Activated CD4-positive, alpha-beta T cell treated with anti-CD3 and anti-CD28 coated beads, Interleukin-2, amount 50 U/mL, for 16 hours (primary cell): ENCODE measurements at regions not wholly inside any gene's neighbourhood (a gene's known extent, or its start where the extent isn't known, plus 50 kb on each side); places are given as distances from the start of the nearest gene placed in this dataset.

ENCODE experiments used
- DNase-seq: peaks from one replicate; pipeline ENCODE4 v3.0.0-alpha.2; 2020

DNA sequence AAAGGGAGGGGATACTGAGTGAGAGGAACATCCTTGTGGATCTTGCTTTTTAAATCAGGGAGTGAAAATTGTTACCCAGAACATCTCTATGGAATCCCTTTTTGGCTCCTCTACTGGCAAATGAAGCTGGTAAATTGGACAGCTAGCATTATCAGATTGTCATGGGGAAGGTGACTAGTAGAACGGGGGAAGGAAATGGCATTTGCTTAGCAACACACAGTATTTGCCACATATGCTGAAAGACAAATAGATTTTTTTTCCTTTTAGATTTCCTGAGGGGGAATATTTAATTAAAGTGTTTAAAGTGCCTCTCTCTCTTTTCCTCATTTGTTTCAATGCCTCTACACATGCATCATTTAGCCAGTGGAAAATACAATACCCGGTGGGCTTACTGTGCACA lies 573.5 kb downstream of the BCKDHB start:
- no peak for DNase-seq

DNA sequence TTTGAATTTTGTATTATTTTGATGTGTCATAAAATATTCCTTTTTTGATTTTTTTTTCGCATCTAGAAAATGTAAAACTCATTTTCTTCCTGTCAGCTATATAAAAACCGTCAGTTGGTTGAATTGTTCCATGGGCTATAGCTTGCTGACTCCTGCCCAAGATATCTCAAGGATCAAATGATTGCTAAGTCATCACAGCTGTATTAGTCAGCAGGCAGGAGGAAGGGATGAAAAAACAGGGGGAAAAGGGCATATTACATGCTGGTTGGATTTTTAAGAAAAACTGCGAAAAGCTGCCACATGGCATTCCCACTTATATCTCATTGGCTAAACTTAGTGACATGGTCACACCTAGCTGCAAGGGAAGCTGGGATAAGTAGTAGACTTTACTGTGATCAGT lies 569.9 kb downstream of the BCKDHB start:
- no peak for DNase-seq

DNA sequence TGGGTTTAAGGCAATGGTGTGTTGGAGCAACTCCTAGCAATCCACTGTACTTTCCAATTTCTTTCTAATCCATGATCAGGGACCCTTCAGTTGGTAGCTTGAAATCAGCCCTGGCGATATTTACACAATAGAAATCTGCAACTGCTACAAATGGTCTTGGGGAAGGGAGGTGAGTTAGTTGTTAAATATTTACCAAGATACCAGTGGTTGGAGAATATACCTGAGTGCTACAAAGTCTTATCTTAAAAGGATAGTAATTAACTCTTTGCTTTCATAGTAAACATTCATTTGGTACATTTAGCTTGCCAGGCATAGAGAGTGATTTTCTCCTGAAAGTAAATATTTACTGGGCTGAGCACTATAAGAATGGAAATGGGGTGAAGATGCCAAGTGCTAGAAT lies 568.2 kb downstream of the BCKDHB start:
- no peak for DNase-seq

DNA sequence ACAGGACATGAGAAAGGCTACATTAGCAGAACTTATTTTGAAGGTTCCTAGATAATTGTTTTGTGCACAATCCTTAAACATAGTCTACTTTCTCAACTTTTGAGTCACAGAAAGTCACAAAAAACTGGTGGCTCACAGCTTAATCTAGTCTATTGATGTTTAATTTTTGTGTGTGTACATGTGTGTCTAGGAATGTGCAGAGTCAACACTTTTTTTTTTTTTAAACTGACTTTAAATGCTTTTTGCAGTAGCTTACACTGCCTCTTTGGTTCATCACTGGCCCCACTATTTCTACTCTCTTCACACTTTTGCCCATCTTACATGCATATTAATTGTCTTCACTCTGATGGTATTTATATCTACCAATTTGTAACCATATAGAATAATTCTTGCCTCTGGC lies 566.9 kb downstream of the BCKDHB start:
- DNase-seq = no peak

DNA sequence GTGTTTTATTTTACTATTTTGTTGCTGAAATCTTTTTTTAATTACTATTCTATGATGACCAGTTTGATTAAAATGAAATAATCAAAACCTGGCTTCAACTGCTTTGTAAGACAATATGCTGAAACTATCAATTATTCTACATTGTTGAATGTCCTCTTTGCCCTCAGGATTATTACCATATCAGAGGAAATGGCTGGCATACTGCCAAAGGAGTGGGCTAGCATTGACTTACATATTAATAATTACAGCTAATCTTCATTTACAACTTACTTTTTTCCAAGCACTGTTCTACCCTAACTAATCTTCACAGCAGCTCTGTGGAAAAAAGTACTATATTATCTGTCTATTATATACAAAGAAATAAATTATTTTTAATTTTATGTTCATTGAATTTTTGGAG lies 560.5 kb downstream of the BCKDHB start:
- DNase-seq = no peak

DNA sequence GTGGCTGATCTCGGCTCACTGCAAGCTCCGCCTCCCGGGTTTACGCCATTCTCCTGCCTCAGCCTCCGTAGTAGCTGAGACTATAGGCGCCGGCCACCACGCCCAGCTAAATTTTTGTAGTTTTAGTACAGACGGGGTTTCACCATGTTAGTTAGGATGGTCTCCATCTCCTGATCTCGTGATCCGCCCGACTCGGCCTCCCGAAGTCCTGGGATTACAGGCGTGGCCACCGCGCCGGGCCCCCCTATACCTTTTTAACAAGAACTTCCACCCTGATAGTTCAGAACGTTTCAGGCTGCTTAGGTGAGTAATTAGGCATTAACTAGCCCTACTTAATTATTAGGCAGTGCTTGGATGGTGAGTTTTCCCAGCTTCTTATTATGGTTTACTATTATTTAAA lies 552.5 kb downstream of the BCKDHB start:
- DNase-seq = no peak

DNA sequence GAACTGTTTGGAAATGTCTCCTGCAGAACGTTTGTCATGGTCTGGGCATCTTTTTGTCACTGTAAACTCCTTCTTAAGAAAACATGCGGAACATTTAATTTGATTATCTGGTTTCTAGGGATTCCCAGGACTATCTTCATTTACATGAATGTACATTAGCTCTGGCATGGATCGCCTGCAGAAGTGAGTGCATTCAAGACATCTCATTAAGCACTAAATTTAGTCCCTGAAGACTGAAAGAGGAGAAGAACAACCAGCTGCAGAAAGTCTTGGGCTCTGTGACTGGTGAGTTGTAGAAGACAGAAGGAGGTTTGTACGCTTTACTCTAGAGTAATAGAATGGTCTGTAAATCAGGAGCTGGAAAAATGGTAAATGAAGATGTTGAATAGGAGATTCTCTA lies 540.7 kb downstream of the BCKDHB start:
- no peak for DNase-seq

DNA sequence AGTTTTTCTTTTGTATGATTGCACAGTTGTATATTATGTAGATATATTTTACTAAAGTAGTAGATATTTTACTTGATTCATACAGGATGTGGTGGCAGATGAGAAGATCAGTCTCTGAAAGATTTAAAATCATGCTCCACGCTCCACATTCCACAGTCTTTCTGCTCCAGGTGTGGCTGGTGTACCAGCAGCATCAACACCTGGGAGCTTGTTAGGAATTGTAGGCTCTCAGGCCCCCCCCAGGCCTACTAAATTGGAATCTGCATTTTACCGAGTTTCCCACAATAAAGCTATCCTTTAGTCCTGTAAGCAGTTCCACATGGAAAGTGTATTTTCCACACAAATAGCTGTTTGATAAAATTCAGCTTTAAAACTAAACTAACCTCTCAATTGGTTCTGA lies 537.4 kb downstream of the BCKDHB start:
- no peak for DNase-seq

DNA sequence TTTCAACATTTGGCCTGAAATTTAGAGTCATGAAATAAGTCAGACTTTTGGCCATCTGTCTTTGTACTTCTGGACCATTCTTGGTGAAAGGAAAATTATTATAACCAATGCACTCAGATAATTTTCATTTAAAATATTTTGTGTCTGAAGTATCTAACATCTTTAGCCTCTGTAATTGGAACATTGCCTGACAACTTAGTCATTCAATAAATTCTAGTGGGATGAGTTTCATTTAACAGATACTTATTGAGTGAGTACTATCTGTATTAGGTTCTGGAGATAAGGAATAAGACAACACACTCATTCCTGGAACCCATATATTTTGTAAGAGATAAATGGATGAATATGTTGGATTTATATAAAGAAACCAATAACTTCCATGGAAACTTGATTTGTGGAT lies 536.0 kb downstream of the BCKDHB start:
- DNase-seq = no peak

DNA sequence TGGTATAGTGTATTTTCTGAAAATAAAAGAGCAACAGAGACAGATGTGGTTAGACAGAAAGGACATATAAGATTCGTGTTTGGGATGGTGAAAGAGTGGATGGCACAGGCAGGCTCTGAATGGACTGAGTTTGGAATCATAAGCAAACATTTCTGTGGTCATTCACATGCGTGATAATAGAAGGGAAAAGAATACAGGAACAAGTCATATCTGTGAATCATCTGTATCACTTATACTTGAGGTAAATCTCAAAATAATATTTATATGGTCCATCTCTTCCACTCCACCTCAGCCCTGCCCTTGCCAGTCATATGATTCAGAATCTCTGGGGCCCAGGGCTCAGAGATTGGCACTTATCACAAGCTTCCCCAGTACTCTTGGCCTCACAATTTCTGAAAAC lies 535.1 kb downstream of the BCKDHB start:
- no peak for DNase-seq

DNA sequence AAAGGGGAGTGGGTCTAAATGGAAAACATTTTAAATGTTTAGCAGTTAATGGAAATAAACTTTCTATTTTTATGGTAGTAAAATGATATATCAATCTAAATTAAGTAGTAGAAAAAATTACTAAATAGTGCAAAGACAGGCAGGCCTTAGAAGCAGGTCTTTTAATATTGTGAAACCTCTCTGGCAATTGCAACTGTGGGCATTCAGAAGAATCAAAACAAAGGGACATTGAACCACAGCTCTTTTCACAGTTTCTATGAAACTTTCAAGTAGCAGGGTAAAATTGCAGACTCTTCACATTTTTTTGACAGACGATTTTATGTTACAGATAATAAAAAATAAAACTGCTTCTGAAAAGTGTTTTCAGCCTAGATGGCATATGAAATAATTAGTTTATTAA lies 533.7 kb downstream of the BCKDHB start:
- DNase-seq = no peak

DNA sequence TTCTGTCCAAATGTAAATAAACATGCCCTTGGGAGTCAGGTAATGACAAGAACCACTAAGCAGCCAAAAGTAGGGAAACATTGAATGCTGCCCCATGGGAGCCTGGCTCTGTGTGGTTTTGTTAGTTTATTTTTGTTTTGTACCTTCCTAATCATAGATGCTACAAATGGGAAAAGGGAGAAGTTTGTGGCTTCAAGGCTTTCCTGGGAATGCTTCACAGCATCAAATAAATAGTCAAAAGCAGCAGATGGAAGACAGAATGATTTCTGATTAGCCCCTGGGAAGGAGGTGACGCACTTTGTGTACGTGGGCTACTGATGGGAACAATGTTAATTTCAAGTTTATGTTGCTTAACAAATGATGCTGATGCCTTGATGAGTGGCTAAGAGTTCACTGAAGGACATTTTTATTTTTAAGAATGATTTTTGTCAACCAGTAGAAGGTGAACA lies 532.7 kb downstream of the BCKDHB start:
- no peak for DNase-seq

DNA sequence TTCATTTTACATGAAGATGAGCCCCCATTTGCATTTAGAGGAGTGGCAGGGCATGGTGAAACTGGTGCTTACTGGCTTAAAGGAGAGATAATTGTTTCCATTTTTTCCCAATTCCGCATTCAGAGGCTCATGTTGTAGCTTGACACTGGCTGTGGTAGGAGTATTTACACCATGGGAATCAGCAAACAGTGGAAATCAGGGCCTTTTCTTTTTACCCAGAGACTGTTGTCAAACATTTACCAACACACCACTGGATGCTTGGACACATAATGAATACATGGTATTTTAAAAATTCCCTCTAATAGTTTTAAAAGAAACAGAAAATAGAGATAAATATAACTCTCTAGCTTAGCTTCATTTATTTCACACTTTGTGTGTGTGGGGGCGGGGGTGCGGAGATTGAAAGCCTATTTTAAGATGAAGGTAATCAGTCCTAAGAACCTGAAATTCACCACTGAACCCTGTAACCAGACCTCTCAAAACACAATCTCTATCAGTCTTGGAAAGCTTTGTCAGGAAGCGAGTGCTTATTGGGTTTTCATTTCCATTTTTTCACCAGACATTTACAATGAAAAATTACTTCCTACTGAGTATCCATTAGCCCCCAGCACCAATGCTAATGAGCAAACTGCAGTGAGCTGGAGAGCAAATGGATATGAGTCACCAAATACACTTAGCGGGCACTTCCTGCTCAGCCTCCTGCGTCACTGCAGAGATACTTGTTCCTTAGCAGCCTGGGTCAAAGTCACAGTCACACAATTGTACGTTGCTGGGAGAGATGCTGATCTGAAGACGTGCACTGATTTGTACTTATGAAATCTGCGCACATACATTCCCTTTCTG lies 532.0 kb downstream of the BCKDHB start:
- DNase-seq = peak; percentile 10

DNA sequence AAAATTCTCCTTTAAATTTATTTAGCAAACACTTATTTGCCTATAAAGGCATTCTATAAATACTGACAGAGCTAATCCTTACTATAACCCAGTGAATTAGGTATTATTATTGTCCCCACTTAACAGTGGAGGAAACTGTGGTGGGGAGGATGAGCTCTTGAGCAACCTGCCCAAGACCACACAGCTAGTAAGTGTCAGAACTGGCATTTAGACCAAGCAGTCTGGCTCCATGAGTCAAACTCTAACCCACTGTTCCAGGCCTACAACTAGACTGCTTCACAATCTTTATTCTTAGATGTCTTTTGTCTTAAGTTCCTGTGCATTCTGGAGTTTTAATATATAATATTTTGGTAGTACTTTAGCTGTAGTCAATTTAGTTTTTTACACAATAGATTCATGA lies 530.8 kb downstream of the BCKDHB start:
- DNase-seq = no peak

DNA sequence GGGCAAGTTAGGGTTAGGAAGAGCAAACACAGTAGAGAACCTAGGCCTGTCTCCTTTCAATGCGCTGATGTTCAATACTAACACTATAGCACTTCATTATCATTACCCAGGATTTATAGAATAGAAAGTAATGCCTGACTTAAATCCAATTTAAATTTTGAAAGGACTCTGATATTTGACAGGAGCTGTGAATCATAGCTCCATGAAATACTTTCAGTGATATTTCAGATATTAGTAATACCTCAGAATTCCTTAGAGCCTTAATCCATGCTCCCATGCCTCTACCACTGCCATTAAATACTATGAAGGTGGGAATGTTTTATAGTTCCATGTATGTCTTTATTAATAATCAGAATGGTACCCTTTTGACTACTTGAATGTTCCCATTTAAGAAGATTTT lies 530.2 kb downstream of the BCKDHB start:
- no peak for DNase-seq

DNA sequence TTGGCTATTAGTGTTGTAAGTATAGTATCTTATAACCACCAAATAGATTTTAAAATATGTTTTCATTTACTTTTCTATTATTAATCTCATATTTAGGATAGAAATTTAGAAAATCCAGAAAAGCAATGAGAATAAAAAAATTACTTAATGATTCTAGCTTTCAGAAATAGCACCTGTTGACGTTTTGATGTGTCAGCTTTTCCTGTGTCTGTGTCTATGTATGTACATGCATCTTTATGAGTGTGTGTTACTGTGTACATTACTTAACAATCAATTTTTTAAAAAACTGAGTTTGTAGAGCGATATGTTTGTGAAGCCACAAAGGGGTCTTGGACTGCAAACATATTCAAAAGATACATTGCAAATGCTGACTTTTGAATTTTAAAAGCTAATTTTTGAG lies 526.9 kb downstream of the BCKDHB start:
- no peak for DNase-seq

DNA sequence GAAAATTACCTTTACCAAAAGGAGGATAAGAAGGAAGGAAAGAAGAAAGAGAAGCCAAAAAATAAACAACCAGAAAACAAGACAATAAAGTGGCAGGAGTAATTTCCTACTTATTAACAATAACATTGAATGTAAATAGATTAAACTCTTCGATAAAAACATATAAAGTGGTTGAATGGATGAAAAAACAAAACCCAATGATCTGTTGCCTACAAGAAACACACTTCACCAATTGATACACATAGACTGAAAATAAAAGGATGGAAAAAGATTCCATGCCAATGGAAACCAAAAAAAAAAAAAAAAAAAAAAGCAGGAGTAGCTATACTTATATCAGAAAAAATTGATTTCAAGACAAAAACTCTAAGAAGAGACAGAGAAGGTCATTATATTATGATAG lies 518.9 kb downstream of the BCKDHB start:
- DNase-seq = no peak

DNA sequence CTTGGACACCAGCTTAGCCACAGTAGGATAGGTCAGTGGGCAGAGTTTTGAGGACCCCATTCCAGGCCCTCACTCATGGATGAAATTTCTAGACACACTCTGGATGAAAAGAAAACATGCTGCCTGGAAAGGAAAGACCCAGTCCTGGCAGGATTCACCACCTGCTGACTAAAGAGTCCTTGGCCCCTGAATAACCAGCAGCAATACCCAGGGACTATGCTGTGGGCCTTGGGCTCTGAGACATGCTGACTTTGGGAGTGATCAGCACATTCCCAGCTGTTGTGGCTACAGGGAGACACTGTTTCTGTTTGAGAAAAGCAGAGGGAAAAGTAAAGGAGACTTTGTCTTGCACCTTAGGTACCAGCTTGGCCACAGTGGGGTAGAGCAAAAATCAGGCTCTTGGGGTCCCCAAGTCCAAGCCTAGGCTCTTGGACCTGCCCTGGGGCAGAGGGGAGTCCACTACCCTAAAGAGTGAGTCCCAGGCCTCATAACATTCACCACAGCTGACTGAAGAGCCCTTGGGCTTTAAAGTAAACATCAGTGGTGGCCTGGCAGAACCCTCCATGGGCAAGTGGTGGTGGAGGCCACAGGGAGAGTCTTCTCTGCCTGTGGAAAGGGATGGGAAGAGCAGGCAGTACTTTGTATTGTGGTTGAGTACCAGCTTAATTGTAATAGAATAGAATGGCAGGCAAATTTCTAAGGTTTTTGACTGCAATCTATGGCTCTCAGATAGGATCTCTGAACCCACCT lies 516.8 kb downstream of the BCKDHB start:
- no peak for DNase-seq

DNA sequence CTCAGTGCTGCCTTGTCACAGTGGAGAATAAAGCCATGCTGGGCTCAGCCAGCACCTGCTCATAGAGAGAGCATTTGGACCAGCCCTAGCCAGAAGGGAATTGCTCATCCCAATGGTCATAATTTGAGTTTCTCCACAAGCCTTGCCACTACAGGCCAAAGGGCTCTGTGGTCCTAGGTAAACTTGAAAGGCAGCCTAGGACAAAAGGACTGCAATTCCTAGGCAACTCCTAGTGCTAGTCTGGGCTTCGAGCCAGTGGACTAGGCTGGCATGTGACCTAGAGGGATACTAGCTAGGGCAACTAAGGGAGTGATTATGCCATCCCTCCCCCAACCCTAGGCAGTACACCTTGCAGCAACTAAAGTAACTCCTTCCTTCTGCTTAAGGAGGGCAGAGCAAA lies 516.2 kb downstream of the BCKDHB start:
- DNase-seq = no peak

DNA sequence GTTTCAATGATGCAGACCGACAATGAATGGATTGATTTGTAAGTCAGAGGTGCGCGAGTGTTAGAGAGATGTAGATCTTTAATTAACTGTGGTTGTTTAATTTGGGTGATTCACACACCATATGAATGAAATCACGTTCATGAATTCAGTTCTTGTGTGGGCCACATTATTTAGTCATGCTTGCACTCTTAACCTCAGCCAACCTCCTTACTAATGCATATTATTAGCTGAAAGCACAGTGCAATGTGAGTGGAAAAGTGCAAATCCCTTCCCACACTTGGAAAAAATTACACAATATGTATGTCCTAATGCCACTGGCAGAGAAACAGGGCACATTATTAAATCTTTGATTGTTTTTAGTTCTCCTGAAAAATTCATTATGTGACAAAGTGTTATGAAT lies 512.5 kb downstream of the BCKDHB start:
- no peak for DNase-seq

DNA sequence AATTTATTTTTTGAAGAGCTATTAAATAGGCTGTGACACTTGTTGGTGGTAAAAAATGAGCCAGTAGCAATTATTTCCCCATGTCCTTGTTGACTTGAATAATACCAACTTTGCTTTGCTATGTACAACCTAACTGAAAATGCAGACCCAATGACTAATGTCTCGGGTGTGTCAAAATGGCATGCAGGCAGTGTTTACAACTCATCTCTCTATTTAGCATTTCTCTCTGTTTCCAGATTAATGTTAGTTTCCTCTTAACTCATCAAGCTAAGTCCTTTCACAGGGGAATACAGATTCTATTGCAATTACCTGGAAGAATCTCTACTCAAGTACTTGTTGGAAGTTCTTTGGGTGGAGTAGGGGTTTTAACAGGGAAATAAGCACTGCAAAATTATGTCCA lies 504.4 kb downstream of the BCKDHB start:
- DNase-seq = no peak

DNA sequence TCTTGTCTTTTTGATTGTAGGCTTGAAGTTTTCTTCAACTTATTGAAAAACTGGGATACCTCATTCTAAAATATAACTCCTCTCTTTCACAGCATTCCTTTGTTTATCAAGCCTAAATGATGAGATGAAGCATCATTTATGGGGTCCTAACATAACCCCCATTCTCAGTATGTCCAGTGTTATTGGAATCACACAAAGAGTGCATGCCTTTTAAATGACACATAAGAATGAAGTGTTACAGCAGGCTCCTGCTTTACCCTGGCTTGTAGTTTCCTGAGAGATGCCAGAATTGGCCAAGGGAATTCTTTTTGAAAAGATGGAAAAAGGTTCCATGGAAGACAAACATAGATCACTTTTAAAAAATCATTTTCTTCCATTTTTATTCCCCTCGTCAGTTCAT lies 502.4 kb downstream of the BCKDHB start:
- DNase-seq = no peak

DNA sequence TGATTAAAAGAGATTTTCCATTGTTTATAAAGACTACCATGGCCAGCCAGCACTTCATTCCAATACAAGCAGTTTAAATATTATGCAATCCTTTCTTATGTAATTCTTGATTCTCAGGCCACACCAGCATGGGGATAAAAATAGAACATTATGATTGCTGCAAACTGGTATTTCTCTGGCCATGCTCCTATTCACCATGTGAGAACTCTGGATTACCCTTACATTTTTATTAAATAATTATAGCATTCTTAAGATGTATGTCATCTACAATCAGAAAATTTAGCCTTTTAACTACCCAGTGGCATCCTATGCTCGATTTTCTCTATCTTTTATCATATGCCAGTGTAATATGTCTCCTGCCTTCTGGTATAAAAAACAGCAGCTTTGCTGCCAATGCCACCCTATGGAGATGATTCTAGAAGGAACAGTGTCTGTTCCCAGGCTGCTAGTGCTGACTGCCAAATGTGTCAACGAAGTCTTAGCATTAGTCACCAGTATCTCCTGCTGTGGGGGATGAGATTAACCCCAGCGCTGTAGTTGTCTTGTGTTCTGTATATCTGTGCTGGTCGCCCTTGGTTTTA lies 501.4 kb downstream of the BCKDHB start:
- DNase-seq = no peak
